ENCODE measurements at regions not wholly inside any gene's neighbourhood (a gene's known extent, or its start where the extent isn't known, plus 50 kb on each side); places are given as distances from the start of the nearest gene placed in this dataset.

DNA sequence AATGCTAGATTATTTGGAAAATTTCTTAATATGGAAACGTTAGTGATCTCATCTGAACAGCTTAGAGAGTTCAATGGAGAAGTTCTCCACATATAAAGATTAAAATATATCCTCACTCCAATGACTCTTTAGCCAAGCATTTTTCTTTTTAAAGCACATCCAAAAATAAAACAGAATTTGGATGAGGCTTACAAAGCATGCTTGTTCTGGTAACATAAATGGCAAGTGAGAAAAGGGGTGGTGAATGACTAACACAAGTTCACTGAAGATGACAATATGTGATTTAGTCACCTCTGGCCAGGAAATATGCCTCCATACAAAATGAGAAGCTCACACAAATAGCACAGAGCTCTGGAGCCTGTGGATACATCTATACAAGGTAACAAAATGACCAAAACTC lies 253.0 kb downstream of the PCDH20 start:
- TF ChIP-seq, protein P1, sequence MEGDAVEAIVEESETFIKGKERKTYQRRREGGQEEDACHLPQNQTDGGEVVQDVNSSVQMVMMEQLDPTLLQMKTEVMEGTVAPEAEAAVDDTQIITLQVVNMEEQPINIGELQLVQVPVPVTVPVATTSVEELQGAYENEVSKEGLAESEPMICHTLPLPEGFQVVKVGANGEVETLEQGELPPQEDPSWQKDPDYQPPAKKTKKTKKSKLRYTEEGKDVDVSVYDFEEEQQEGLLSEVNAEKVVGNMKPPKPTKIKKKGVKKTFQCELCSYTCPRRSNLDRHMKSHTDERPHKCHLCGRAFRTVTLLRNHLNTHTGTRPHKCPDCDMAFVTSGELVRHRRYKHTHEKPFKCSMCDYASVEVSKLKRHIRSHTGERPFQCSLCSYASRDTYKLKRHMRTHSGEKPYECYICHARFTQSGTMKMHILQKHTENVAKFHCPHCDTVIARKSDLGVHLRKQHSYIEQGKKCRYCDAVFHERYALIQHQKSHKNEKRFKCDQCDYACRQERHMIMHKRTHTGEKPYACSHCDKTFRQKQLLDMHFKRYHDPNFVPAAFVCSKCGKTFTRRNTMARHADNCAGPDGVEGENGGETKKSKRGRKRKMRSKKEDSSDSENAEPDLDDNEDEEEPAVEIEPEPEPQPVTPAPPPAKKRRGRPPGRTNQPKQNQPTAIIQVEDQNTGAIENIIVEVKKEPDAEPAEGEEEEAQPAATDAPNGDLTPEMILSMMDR (conservative IDR thresholded peaks at IDR 0.05; ENCODE audit: low read length), result no peak
- no peak for TF ChIP-seq EZH2phosphoT487 (IDR thresholded peaks at IDR 0.05; ENCODE audit: borderline replicate concordance, low read depth, low read length)
